ENCODE measurements at regions not wholly inside any gene's neighbourhood (a gene's known extent, or its start where the extent isn't known, plus 50 kb on each side); places are given as distances from the start of the nearest gene placed in this dataset.

- TF ChIP-seq, protein P1, sequence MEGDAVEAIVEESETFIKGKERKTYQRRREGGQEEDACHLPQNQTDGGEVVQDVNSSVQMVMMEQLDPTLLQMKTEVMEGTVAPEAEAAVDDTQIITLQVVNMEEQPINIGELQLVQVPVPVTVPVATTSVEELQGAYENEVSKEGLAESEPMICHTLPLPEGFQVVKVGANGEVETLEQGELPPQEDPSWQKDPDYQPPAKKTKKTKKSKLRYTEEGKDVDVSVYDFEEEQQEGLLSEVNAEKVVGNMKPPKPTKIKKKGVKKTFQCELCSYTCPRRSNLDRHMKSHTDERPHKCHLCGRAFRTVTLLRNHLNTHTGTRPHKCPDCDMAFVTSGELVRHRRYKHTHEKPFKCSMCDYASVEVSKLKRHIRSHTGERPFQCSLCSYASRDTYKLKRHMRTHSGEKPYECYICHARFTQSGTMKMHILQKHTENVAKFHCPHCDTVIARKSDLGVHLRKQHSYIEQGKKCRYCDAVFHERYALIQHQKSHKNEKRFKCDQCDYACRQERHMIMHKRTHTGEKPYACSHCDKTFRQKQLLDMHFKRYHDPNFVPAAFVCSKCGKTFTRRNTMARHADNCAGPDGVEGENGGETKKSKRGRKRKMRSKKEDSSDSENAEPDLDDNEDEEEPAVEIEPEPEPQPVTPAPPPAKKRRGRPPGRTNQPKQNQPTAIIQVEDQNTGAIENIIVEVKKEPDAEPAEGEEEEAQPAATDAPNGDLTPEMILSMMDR (conservative IDR thresholded peaks at IDR 0.05; ENCODE audit: low read depth, low read length) = no peak
- no peak for DNase-seq (ENCODE audit: low read depth)
- H3K4me3 ChIP-seq (ENCODE audit: low read depth, low read length) = no peak overlapping the region
Observed at GRCh38 chr4:62256479-62256878, 1056.4 kb downstream of the ADGRL3 start.

DNA sequence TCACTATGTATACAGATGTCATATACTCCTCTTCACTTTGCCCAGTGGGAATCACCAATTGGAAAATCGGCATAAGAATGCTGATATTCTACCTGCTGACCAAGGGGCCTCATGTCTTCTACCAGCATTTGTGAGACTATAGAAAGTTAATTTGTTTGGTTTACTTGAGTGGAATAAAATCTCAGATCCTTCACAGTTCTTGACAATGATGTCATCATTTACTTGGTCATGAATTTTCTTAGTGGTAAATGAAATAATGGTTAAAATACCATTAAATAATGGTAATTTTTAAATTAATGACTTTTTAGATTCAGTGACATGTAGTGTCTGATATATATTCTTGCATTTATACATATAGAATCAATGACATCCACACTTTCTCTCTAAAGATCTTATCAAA lies 1052.6 kb downstream of the ADGRL3 start:
- TF ChIP-seq, protein P1 (conservative IDR thresholded peaks at IDR 0.05; ENCODE audit: low read depth, low read length) = no peak
- no peak overlapping the region for H3K4me3 ChIP-seq (ENCODE audit: low read depth, low read length)
- no peak for DNase-seq (ENCODE audit: low read depth)

DNA sequence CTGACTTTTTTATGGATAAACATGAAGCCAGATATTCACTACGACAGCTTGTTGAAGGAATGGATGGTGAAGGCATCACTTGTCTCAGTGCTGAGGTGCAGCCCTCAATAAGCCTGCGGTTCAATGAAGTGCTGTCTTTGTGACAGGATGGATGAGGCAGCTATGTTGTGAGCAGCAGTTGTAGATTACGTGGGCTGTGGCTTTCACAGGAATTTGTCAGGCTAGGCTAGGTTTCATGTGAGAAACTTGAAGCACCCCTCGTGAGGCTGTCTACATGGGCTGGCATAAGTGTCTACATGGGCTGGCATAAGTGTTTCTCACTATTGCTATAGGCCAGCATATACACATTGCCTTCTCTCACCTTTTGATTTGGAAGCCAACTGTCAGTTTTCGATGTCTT lies 1050.0 kb downstream of the ADGRL3 start:
- TF ChIP-seq, protein P1 (conservative IDR thresholded peaks at IDR 0.05; ENCODE audit: low read depth, low read length) = no peak
- DNase-seq (ENCODE audit: low read depth) = no peak
- H3K4me3 ChIP-seq (ENCODE audit: low read depth, low read length) = no peak overlapping the region

- TF ChIP-seq, protein P1 (conservative IDR thresholded peaks at IDR 0.05; ENCODE audit: low read depth, low read length) = no peak
- H3K4me3 ChIP-seq (ENCODE audit: low read depth, low read length) = no peak overlapping the region
- no peak for DNase-seq (ENCODE audit: low read depth)
Observed at GRCh38 chr4:62243895-62244294, 1043.8 kb downstream of the ADGRL3 start.

DNA sequence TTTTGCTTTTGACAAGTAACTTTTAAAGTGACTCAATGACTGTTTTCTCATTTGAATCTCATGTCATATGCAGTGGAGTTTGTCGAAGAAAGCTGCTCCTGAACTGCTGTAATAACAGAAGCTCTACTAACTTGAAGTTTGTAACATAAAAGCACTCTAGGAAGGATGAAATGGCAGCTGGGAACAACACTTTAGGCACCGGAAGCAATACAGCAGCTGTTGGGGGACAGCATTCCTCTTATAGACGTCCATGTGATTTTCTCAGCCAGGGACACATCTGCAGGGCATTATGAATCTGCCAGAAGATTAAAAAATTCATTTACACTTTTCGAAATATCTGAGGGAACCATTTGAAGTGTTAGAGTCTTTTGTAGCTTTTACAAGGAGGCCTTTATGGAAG lies 1035.8 kb downstream of the ADGRL3 start:
- TF ChIP-seq, protein P1 (conservative IDR thresholded peaks at IDR 0.05; ENCODE audit: low read depth, low read length) = no peak
- H3K4me3 ChIP-seq (ENCODE audit: low read depth, low read length) = no peak overlapping the region
- no peak for DNase-seq (ENCODE audit: low read depth)

GRCh38 chr4:62232814-62233213 lies 1032.7 kb downstream of the ADGRL3 start:
- H3K4me3 ChIP-seq (ENCODE audit: low read depth, low read length) = no peak overlapping the region
- DNase-seq (ENCODE audit: low read depth) = no peak
- TF ChIP-seq, protein P1 (conservative IDR thresholded peaks at IDR 0.05; ENCODE audit: low read depth, low read length) = no peak

DNA sequence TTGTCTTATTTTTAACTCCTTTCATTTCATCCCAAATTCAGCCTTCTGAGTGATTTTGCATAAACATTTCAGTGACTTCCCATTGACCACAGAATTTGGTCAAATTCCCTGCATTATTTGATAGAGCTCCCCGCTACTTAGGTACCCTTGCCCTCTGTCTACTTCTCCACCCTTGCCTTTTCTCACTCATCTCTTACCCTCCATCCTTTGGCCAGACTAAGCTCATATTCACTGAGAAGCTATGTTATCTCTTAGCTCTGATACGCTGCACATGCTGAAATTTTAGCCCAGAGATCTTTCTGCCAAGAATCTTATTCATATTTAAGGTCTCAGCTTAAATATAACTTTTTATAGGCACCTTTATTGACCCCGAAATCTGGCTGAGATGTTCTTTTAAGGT lies 1031.9 kb downstream of the ADGRL3 start:
- TF ChIP-seq, protein P1 (conservative IDR thresholded peaks at IDR 0.05; ENCODE audit: low read depth, low read length) = no peak
- DNase-seq (ENCODE audit: low read depth) = no peak
- no peak overlapping the region for H3K4me3 ChIP-seq (ENCODE audit: low read depth, low read length)

Measured in choroid plexus epithelial cell (primary cell).